Tibial nerve (tissue), 3 donors: ENCODE measurements at regions not wholly inside any gene's neighbourhood (a gene's known extent, or its start where the extent isn't known, plus 50 kb on each side); places are given as distances from the start of the nearest gene placed in this dataset.

Source experiments
- POLR2A ChIP-seq, 2 donors: fragments of 450-650 bp; IDR thresholded peaks; one replicate each; pipeline ENCODE4 v1.6.1; 2017; ENCODE audit warnings: antibody characterized with exemption in 2 of 2, mild to moderate bottlenecking in 2 of 2, moderate library complexity in 2 of 2
- TF ChIP-seq, protein P1 (sequence below), 5 experiments: fragments of 200-600 bp in 3 of 5; fragments of 450-650 bp in 2 of 5; sonication (generic) in 3 of 5; IDR thresholded peaks; one replicate each; pipeline ENCODE4 v1.5.1; 2016 to 2019; ENCODE audit warnings: antibody characterized with exemption in 5 of 5, mild to moderate bottlenecking in 3 of 5, moderate library complexity in 2 of 5

DNA sequence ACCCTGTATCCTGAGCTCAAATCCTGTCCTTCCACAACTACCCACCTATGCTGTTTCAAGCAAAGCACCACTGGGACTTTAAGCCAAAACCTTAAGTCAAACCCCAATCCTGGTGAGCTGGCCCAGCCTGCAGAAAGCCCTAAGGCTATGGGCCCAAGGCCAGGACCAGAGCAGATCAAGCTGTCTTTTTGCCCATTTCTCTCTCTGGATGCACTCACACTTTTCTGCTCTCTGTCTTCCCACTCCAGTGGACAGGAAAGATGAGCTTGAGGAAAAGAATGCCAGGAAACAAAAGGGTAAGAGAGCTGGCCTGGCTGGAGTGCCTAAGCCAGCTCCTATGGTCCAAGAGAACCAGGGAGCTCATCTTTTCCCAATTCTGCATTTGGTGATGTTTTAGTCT is 284.3 kb upstream of the ISX start:
- TF ChIP-seq, protein P1, sequence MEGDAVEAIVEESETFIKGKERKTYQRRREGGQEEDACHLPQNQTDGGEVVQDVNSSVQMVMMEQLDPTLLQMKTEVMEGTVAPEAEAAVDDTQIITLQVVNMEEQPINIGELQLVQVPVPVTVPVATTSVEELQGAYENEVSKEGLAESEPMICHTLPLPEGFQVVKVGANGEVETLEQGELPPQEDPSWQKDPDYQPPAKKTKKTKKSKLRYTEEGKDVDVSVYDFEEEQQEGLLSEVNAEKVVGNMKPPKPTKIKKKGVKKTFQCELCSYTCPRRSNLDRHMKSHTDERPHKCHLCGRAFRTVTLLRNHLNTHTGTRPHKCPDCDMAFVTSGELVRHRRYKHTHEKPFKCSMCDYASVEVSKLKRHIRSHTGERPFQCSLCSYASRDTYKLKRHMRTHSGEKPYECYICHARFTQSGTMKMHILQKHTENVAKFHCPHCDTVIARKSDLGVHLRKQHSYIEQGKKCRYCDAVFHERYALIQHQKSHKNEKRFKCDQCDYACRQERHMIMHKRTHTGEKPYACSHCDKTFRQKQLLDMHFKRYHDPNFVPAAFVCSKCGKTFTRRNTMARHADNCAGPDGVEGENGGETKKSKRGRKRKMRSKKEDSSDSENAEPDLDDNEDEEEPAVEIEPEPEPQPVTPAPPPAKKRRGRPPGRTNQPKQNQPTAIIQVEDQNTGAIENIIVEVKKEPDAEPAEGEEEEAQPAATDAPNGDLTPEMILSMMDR (IDR thresholded peaks at IDR 0.05), result no peak
- TF ChIP-seq POLR2A (IDR thresholded peaks at IDR 0.05), result no peak
